B cell (primary cell): ENCODE measurements at regions not wholly inside any gene's neighbourhood (a gene's known extent, or its start where the extent isn't known, plus 50 kb on each side); places are given as distances from the start of the nearest gene placed in this dataset.

Source experiments
- ATAC-seq: fragments of 200-7000 bp; cut with Tn5 transposase; one replicate; pipeline ENCODE4 v1.10.0; 2021; ENCODE audit warnings: low read depth, mild to moderate bottlenecking, moderate number of reproducible peaks, moderate library complexity
- CTCF ChIA-PET: fragments of 350-600 bp; sonication (Branson Sonifier 250); formaldehyde crosslinking; loops from one replicate; lab custom pipeline; 2021; ENCODE audit warnings: antibody characterized with exemption, inconsistent platforms; lab: Charles Lee
- POLR2A ChIA-PET: fragments of 350-600 bp; sonication (Branson Sonifier 250); formaldehyde crosslinking; loops from one replicate; lab custom pipeline; 2021; ENCODE audit warnings: antibody characterized with exemption; lab: Charles Lee
- DNase-seq: peaks from one replicate; pipeline ENCODE4 v3.0.0; 2013
- H2AFZ ChIP-seq: 2 replicates; pipeline ENCODE4 v1.6.1; 2012; ENCODE audit warnings: mild to moderate bottlenecking, low read depth, low read length; ENCODE audit not compliant: insufficient read depth, poor library complexity, severe bottlenecking
- H3K27ac ChIP-seq, 2 donors: 1 replicate in 1 of 2; 2 replicates in 1 of 2; pipeline ENCODE4 v1.5.1; 2012 to 2013; ENCODE audit warnings: low read length in 2 of 2, mild to moderate bottlenecking in 2 of 2, moderate library complexity in 1 of 2
- H3K27me3 ChIP-seq, 4 experiments: fragments of 200-600 bp in 1 of 4; sonication (generic) in 1 of 4; replicated peaks in 1 of 4; 1 replicate in 2 of 4; 2 replicates in 2 of 4; pipeline versions ENCODE4 v1.6.1 to v1.7.0; 2013 to 2016; ENCODE audit warnings: low read length in 3 of 4, mild to moderate bottlenecking in 2 of 4, mixed read lengths in 1 of 4, moderate library complexity in 1 of 4; ENCODE audit not compliant: insufficient read depth in 4 of 4, control insufficient read depth in 3 of 4; ENCODE audit errors: control extremely low read depth in 1 of 4
- H3K36me3 ChIP-seq, 2 experiments: replicated peaks in 1 of 2; 1 replicate in 1 of 2; 2 replicates in 1 of 2; pipeline versions ENCODE4 v1.6.1 to v1.7.1; 2013; ENCODE audit warnings: low read length in 1 of 2; ENCODE audit not compliant: insufficient read depth in 2 of 2, control insufficient read depth in 1 of 2; ENCODE audit errors: control extremely low read depth in 1 of 2, extremely low read depth in 1 of 2
- H3K4me1 ChIP-seq, 2 donors: fragments of 200-600 bp in 1 of 2; sonication (generic) in 1 of 2; 1 replicate in 1 of 2; 2 replicates in 1 of 2; pipeline versions ENCODE4 v1.5.1 to v1.6.1; 2013 to 2017; ENCODE audit warnings: low read length in 2 of 2; ENCODE audit not compliant: control insufficient read depth in 2 of 2, insufficient read depth in 2 of 2
- H3K4me2 ChIP-seq: replicated peaks from 2 replicates; pipeline ENCODE3; 2012; ENCODE audit warnings: mild to moderate bottlenecking, low read depth, low read length; ENCODE audit not compliant: poor library complexity, severe bottlenecking
- H3K4me3 ChIP-seq, 5 experiments: fragments of 200-600 bp in 1 of 5; sonication (generic) in 1 of 5; 1 replicate in 3 of 5; 2 replicates in 2 of 5; pipeline versions ENCODE4 v1.5.1 to v1.7.0; 2011 to 2016; ENCODE audit warnings: low read length in 4 of 5, mild to moderate bottlenecking in 4 of 5, low read depth in 2 of 5, control low read depth in 1 of 5, moderate library complexity in 1 of 5; ENCODE audit not compliant: insufficient read depth in 1 of 5; ENCODE audit errors: control extremely low read depth in 1 of 5, extremely low read depth in 1 of 5
- H3K79me2 ChIP-seq: fragments of 200-600 bp; sonication (generic); one replicate; pipeline ENCODE4 v1.6.0; 2016; ENCODE audit warnings: low read length; ENCODE audit not compliant: control insufficient read depth, insufficient read depth
- H3K9ac ChIP-seq: fragments of 200-600 bp; sonication (generic); 2 replicates; pipeline ENCODE4 v1.6.1; 2017; ENCODE audit warnings: mild to moderate bottlenecking, low read length, moderate library complexity
- H3K9me3 ChIP-seq, 3 donors: one replicate each; pipeline versions ENCODE4 v1.6.1 to v1.7.1; 2013; ENCODE audit warnings: low read length in 2 of 3; ENCODE audit not compliant: control insufficient read depth in 2 of 3, insufficient read depth in 1 of 3; ENCODE audit errors: control extremely low read depth in 1 of 3
- H4K20me1 ChIP-seq: 2 replicates; pipeline ENCODE4 v1.6.0; 2012; ENCODE audit warnings: mild to moderate bottlenecking, low read length; ENCODE audit not compliant: insufficient read depth, control insufficient read depth, poor library complexity, severe bottlenecking
- H3K27ac Mint-ChIP-seq: one replicate; pipeline ENCODE4 v1.8.0; 2021; ENCODE audit warnings: mixed read lengths
- H3K27me3 Mint-ChIP-seq: one replicate; pipeline ENCODE4 v1.8.0; 2021; ENCODE audit warnings: mixed read lengths
- H3K4me1 Mint-ChIP-seq: one replicate; pipeline ENCODE4 v1.8.0; 2021; ENCODE audit warnings: mixed read lengths
- H3K4me3 Mint-ChIP-seq: one replicate; pipeline ENCODE4 v1.8.0; 2021; ENCODE audit warnings: mixed read lengths
- H3K9me3 Mint-ChIP-seq: one replicate; pipeline ENCODE4 v1.8.0; 2022; ENCODE audit warnings: mixed read lengths; ENCODE audit not compliant: insufficient read depth
- CTCF ChIP-seq: fragments of 200-600 bp; IDR thresholded peaks from one replicate; pipeline ENCODE4 v1.8.0; 2022; ENCODE audit warnings: antibody characterized with exemption, mild to moderate bottlenecking
- EZH2 ChIP-seq: IDR thresholded peaks from 2 replicates; pipeline ENCODE4 v1.6.1; 2012; ENCODE audit warnings: borderline replicate concordance, low read depth, mild to moderate bottlenecking, moderate library complexity, low read length; ENCODE audit not compliant: insufficient read depth, poor library complexity, severe bottlenecking
- WGBS: methylation state at CpG from one replicate; pipeline ENCODE4 v1.1.5; 2013; ENCODE audit warnings: missing lambda C conversion rate; ENCODE audit not compliant: insufficient coverage; 5-methylcytosine and 5-hydroxymethylcytosine counted together
- intact Hi-C: fragments of 100-400 bp; cut with micrococcal nuclease; formaldehyde crosslinking; loops from one replicate; pipeline ENCODE4 v1.10.0; 2022

DNA sequence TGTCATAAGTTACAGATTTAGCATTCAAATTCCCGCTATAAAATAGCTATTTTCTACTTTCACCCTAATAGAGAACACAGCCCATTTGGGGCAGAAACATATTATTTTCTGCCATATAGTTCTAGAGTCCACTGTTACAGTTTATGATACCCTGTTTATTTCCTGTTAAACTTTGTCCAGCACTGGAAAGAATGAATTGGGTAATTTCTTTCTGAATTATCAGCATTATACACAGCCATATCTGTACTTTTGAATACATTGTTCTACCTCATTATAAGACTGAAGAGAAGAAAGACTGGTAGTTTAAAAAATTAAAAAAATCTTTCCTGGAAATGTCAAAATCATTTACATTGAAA lies 332.1 kb downstream of the DIRAS2 start:
- H3K4me2 ChIP-seq: no peak overlapping the region
- TF ChIP-seq EZH2: no peak
- no peak for TF ChIP-seq CTCF
- no peak overlapping the region for H3K9ac ChIP-seq
- peaks cover 0 to 9% (median 0%) of the 10 kb centered on the region in 4 experiments for H3K27me3 ChIP-seq
- ChIA-PET CTCF (interaction anchor here (1.5 kb wide), 1 partner anchor 10 kb away, joined by 4 read pairs; no protein-coding TSS in a partner anchor), POLR2A (no interaction called here)
- WGBS: no CpG with 5 or more reads among the region's 1 CpG
- Mint-ChIP-seq H3K9me3 (no peaks in the 10 kb centered on the region), H3K27me3 (peaks cover 29% of the 10 kb centered on the region), H3K4me3 (no peak overlapping the region), H3K27ac (no peak overlapping the region), H3K4me1 (no peaks in the 10 kb centered on the region)
- H4K20me1 ChIP-seq: no peaks in the 10 kb centered on the region
- H3K36me3 ChIP-seq: no peaks in the 10 kb centered on the region
- intact Hi-C loops: no loop called here
- no peak overlapping the region for H3K4me3 ChIP-seq
- H3K79me2 ChIP-seq: no peaks in the 10 kb centered on the region
- H3K4me1 ChIP-seq: no peaks in the 10 kb centered on the region
- no peak overlapping the region for H3K27ac ChIP-seq
- no peak overlapping the region for H2AFZ ChIP-seq
- no peak for DNase-seq
- ATAC-seq: no peak
- no peaks in the 10 kb centered on the region for H3K9me3 ChIP-seq

- H3K4me1 Mint-ChIP-seq: no peaks in the 10 kb centered on the region
- peaks cover 28% of the 10 kb centered on the region for H3K27me3 Mint-ChIP-seq
- Histone ChIP-seq H3K27me3 (peaks cover 0 to 6% (median 0%) of the 10 kb centered on the region in 4 experiments), H3K79me2 (no peaks in the 10 kb centered on the region), H3K36me3 (no peaks in the 10 kb centered on the region), H3K4me2 (no peak overlapping the region), H3K4me3 (no peak overlapping the region), H3K4me1 (no peaks in the 10 kb centered on the region), H3K9me3 (no peaks in the 10 kb centered on the region), H3K9ac (no peak overlapping the region), H2AFZ (no peak overlapping the region), H3K27ac (no peak overlapping the region), H4K20me1 (no peaks in the 10 kb centered on the region)
- TF ChIP-seq EZH2: no peak
- TF ChIP-seq CTCF: no peak
- no peaks in the 10 kb centered on the region for H3K9me3 Mint-ChIP-seq
- 53% methylated on average over 3 of the region's 7 CpGs for WGBS
- no peak for ATAC-seq
- ChIA-PET CTCF (interaction anchor here (0.6 kb wide), 1 partner anchor 18 kb away, joined by 3 read pairs; no protein-coding TSS in a partner anchor), POLR2A (no interaction called here)
- DNase-seq: no peak
- no peak overlapping the region for H3K4me3 Mint-ChIP-seq
- intact Hi-C loops: no loop called here
- H3K27ac Mint-ChIP-seq: no peak overlapping the region
Measured at GRCh38 chr9:90311811-90312210, 330.8 kb downstream of the DIRAS2 start.
